Osteoblast (primary cell): ENCODE measurements at regions not wholly inside any gene's neighbourhood (a gene's known extent, or its start where the extent isn't known, plus 50 kb on each side); places are given as distances from the start of the nearest gene placed in this dataset.

ENCODE experiments used
- DNase-seq: peaks from one replicate; pipeline ENCODE4 v3.0.0; 2011; ENCODE audit warnings: low spot score, mixed read lengths; ENCODE audit not compliant: insufficient read length; ENCODE audit errors: missing footprints
- H2AFZ ChIP-seq: 2 replicates; pipeline ENCODE4 v1.6.0; 2011; ENCODE audit warnings: mild to moderate bottlenecking, low read length
- H3K27ac ChIP-seq: 2 replicates; pipeline ENCODE4 v1.5.1; 2011; ENCODE audit warnings: mild to moderate bottlenecking, low read depth, low read length, moderate library complexity
- H3K27me3 ChIP-seq: 2 replicates; pipeline ENCODE4 v1.6.0; 2012; ENCODE audit warnings: mild to moderate bottlenecking, control low read depth, inconsistent platforms, low read length, moderate library complexity; ENCODE audit not compliant: insufficient read depth
- H3K36me3 ChIP-seq: 2 replicates; pipeline ENCODE4 v1.5.1; 2011; ENCODE audit warnings: mild to moderate bottlenecking, low read length, control low read depth, moderate library complexity; ENCODE audit not compliant: insufficient read depth
- H3K4me1 ChIP-seq: 2 replicates; pipeline ENCODE4 v1.5.1; 2011; ENCODE audit warnings: mild to moderate bottlenecking, low read length, control low read depth, moderate library complexity; ENCODE audit not compliant: insufficient read depth
- H3K4me2 ChIP-seq: 2 replicates; pipeline ENCODE4 v1.6.0; 2011; ENCODE audit warnings: mild to moderate bottlenecking, low read length; ENCODE audit not compliant: insufficient read depth
- H3K4me3 ChIP-seq: fragments of 200-600 bp; sonication (generic); 3 replicates; pipeline ENCODE4 v1.5.1; 2012; ENCODE audit warnings: mild to moderate bottlenecking, low read length, inconsistent platforms; ENCODE audit not compliant: insufficient read depth
- H3K79me2 ChIP-seq: 2 replicates; pipeline ENCODE4 v1.6.0; 2012; ENCODE audit warnings: mild to moderate bottlenecking, low read length, control low read depth, inconsistent platforms; ENCODE audit not compliant: insufficient read depth
- H3K9me3 ChIP-seq: 2 replicates; pipeline ENCODE4 v1.5.1; 2011; ENCODE audit warnings: low read depth, low read length, control low read depth
- H4K20me1 ChIP-seq: 2 replicates; pipeline ENCODE4 v1.6.0; 2012; ENCODE audit warnings: mild to moderate bottlenecking, low read length, control low read depth; ENCODE audit not compliant: insufficient read depth
- CTCF ChIP-seq: IDR thresholded peaks from 2 replicates; pipeline ENCODE4 v1.5.1; 2011; ENCODE audit warnings: mild to moderate bottlenecking, low read depth, low read length, moderate library complexity; ENCODE audit errors: extremely low read depth

- H3K27ac ChIP-seq, result no peak overlapping the region
- H3K36me3 ChIP-seq, result no peaks in the 10 kb centered on the region
- H3K4me3 ChIP-seq, result no peak overlapping the region
- H4K20me1 ChIP-seq, result no peaks in the 10 kb centered on the region
- H3K9me3 ChIP-seq, result no peaks in the 10 kb centered on the region
- no peaks in the 10 kb centered on the region for H3K79me2 ChIP-seq
- TF ChIP-seq CTCF, result no peak
- H3K4me1 ChIP-seq, result peaks cover 18% of the 10 kb centered on the region
- H3K4me2 ChIP-seq, result no peak overlapping the region
- no peak for DNase-seq
- no peak overlapping the region for H2AFZ ChIP-seq
- no peaks in the 10 kb centered on the region for H3K27me3 ChIP-seq
Observed at GRCh38 chr6:134813146-134813545, 136.8 kb downstream of the ALDH8A1 start.

GRCh38 chr6:134810402-134810801 is 139.5 kb downstream of the ALDH8A1 start:
- TF ChIP-seq CTCF, result no peak

GRCh38 chr6:134809130-134809529 is 140.8 kb downstream of the ALDH8A1 start:
- no peaks in the 10 kb centered on the region for H3K9me3 ChIP-seq
- H3K79me2 ChIP-seq, result no peaks in the 10 kb centered on the region
- no peaks in the 10 kb centered on the region for H3K36me3 ChIP-seq
- H4K20me1 ChIP-seq, result no peaks in the 10 kb centered on the region
- no peak overlapping the region for H3K27ac ChIP-seq
- no peak overlapping the region for H3K4me3 ChIP-seq
- DNase-seq, result no peak
- TF ChIP-seq CTCF, result no peak
- no peaks in the 10 kb centered on the region for H3K27me3 ChIP-seq
- no peak overlapping the region for H3K4me2 ChIP-seq
- no peak overlapping the region for H2AFZ ChIP-seq
- H3K4me1 ChIP-seq, result peaks cover 4% of the 10 kb centered on the region

More at GRCh38 chr6:134810402-134810801, 139.5 kb downstream of the ALDH8A1 start:
- peaks cover 7% of the 10 kb centered on the region for H3K4me1 ChIP-seq
- no peak for DNase-seq
- H3K9me3 ChIP-seq, result no peaks in the 10 kb centered on the region
- H3K4me3 ChIP-seq, result no peak overlapping the region
- no peak overlapping the region for H3K27ac ChIP-seq
- H3K4me2 ChIP-seq, result no peak overlapping the region
- no peaks in the 10 kb centered on the region for H3K36me3 ChIP-seq
- H4K20me1 ChIP-seq, result no peaks in the 10 kb centered on the region
- no peaks in the 10 kb centered on the region for H3K79me2 ChIP-seq
- no peaks in the 10 kb centered on the region for H3K27me3 ChIP-seq
- H2AFZ ChIP-seq, result no peak overlapping the region

- no peaks in the 10 kb centered on the region for H3K9me3 ChIP-seq
- no peak overlapping the region for H2AFZ ChIP-seq
- DNase-seq, result no peak
- no peaks in the 10 kb centered on the region for H4K20me1 ChIP-seq
- H3K27me3 ChIP-seq, result no peaks in the 10 kb centered on the region
- no peak overlapping the region for H3K27ac ChIP-seq
- H3K4me1 ChIP-seq, result no peaks in the 10 kb centered on the region
- no peak overlapping the region for H3K4me2 ChIP-seq
- H3K79me2 ChIP-seq, result no peaks in the 10 kb centered on the region
- TF ChIP-seq CTCF, result no peak
- no peaks in the 10 kb centered on the region for H3K36me3 ChIP-seq
- H3K4me3 ChIP-seq, result no peak overlapping the region
Observed at GRCh38 chr6:134806180-134806798, 143.6 kb downstream of the ALDH8A1 start.
